Ishikawa (cell line): ENCODE measurements at regions not wholly inside any gene's neighbourhood (a gene's known extent, or its start where the extent isn't known, plus 50 kb on each side); places are given as distances from the start of the nearest gene placed in this dataset.

Experiments
- CEBPB ChIP-seq: IDR thresholded peaks from 2 replicates; pipeline ENCODE4 v1.6.1; 2012
- CREB1 ChIP-seq: IDR thresholded peaks from 2 replicates; pipeline ENCODE4 v1.6.1; 2012; ENCODE audit warnings: low read depth
- EGR1 ChIP-seq: IDR thresholded peaks from 2 replicates; pipeline ENCODE4 v1.6.1; 2012
- EP300 ChIP-seq: IDR thresholded peaks from 2 replicates; pipeline ENCODE4 v1.6.1; 2012; ENCODE audit warnings: borderline replicate concordance
- FOXM1 ChIP-seq: IDR thresholded peaks from 2 replicates; pipeline ENCODE4 v1.6.1; 2012; ENCODE audit warnings: low read depth, borderline replicate concordance
- NFIC ChIP-seq: IDR thresholded peaks from 2 replicates; pipeline ENCODE4 v1.6.1; 2012
- RAD21 ChIP-seq: IDR thresholded peaks from 2 replicates; pipeline ENCODE4 v1.6.1; 2012; ENCODE audit warnings: low read depth
- TAF1 ChIP-seq: IDR thresholded peaks from 2 replicates; pipeline ENCODE4 v1.6.1; 2012; ENCODE audit warnings: low read depth, mild to moderate bottlenecking
- TCF12 ChIP-seq: IDR thresholded peaks from 2 replicates; pipeline ENCODE4 v1.6.1; 2012; ENCODE audit warnings: low read depth
- TEAD4 ChIP-seq: IDR thresholded peaks from 2 replicates; pipeline ENCODE4 v1.6.1; 2012
- USF1 ChIP-seq: IDR thresholded peaks from 2 replicates; pipeline ENCODE4 v1.6.1; 2012
- YY1 ChIP-seq: IDR thresholded peaks from 2 replicates; pipeline ENCODE4 v1.6.1; 2012; ENCODE audit warnings: low read depth
- ZBTB7A ChIP-seq: IDR thresholded peaks from 2 replicates; pipeline ENCODE4 v1.6.1; 2012; ENCODE audit warnings: low read depth
- TF ChIP-seq, protein P1 (sequence below): IDR thresholded peaks from 2 replicates; pipeline ENCODE4 v1.6.1; 2012
- TF ChIP-seq, protein P2 (sequence below): IDR thresholded peaks from 2 replicates; pipeline ENCODE4 v1.6.1; 2012; ENCODE audit warnings: low read depth, mild to moderate bottlenecking

DNA sequence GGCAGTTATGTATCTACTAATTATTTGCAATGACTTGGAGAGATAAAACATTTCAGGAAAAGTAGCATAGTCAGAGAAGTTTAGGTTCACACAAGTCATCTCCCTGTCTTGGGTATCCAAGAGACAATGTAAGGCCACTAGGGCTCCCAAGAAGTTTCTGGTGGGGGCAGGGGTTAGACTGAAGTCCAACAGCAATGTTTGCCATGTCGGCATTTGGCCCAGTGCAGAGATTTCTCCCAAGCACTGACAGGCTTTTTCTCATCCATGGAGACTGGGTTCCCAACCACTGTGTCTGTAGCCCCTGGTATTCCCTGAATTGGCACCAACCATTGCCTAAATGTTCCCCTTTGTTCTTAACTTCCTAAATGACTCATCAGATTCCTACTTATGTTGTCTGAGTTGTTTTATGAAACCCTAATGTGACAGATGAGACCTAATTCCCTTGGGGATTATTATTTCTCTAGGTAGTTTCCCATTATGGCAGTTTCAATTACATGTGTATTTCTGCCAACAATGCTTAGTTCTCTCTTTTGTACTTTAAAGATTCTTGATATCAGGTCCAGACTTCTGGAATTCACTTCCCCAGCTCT lies 103.6 kb upstream of the EGFLAM start:
- TF ChIP-seq, protein P1, sequence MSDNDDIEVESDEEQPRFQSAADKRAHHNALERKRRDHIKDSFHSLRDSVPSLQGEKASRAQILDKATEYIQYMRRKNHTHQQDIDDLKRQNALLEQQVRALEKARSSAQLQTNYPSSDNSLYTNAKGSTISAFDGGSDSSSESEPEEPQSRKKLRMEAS: no peak
- TF ChIP-seq RAD21 (no peak), EP300 (no peak), CREB1 (no peak), USF1 (no peak)

DNA sequence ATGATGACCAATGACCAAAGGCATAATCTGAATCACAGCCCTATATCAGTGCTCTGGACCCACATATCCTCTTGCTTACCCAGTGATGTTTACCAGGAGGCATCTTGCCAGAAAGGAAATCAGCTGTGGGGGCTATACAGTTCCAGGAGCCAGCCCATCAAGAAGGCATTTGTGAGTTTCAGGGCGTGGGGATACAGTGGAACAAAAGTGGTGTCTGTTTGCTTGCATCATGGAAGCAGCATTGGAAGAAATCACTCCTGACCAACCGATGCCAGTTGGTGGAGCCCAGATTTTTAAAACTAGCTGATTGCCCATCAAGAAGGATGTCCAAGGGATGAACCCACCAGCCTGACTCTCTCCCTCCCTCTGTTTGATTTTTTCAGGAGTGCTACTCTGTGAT lies 106.5 kb upstream of the EGFLAM start:
- TF ChIP-seq TCF12 (no peak), YY1 (no peak), ZBTB7A (no peak), CEBPB (no peak), TAF1 (no peak)
- TF ChIP-seq, protein P1: no peak

DNA sequence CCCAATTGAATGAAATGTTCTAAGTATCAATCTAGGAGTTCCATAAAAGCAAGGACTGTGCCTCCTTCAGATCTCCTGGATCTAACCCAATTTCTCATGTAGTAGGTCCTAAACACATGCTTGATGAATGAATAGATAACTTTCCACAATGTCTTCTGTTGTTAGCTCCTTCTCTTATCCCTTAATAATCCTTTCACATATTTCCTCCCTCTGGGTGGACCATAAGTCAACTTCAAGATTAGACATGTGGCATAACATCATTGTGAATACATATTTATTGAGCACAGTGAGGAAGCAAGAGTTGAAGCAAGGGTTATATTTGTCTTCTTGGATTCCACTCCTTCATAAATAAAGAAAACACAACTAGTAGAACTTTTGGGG lies 108.6 kb upstream of the EGFLAM start:
- no peak for TF ChIP-seq CEBPB
- TF ChIP-seq EP300: no peak
- TF ChIP-seq USF1: no peak
- TF ChIP-seq CREB1: no peak

GRCh38 chr5:38148021-38148625 lies 110.2 kb upstream of the EGFLAM start:
- no peak for TF ChIP-seq FOXM1
- no peak for TF ChIP-seq RAD21
- no peak for TF ChIP-seq EP300
- no peak for TF ChIP-seq USF1
- no peak for TF ChIP-seq CREB1
- TF ChIP-seq EGR1: no peak
- TF ChIP-seq TEAD4: no peak
- no peak for TF ChIP-seq CEBPB
- TF ChIP-seq TAF1: no peak
- TF ChIP-seq NFIC: no peak
- no peak for TF ChIP-seq TCF12
- no peak for TF ChIP-seq YY1
- TF ChIP-seq ZBTB7A: no peak
- TF ChIP-seq, protein P2, sequence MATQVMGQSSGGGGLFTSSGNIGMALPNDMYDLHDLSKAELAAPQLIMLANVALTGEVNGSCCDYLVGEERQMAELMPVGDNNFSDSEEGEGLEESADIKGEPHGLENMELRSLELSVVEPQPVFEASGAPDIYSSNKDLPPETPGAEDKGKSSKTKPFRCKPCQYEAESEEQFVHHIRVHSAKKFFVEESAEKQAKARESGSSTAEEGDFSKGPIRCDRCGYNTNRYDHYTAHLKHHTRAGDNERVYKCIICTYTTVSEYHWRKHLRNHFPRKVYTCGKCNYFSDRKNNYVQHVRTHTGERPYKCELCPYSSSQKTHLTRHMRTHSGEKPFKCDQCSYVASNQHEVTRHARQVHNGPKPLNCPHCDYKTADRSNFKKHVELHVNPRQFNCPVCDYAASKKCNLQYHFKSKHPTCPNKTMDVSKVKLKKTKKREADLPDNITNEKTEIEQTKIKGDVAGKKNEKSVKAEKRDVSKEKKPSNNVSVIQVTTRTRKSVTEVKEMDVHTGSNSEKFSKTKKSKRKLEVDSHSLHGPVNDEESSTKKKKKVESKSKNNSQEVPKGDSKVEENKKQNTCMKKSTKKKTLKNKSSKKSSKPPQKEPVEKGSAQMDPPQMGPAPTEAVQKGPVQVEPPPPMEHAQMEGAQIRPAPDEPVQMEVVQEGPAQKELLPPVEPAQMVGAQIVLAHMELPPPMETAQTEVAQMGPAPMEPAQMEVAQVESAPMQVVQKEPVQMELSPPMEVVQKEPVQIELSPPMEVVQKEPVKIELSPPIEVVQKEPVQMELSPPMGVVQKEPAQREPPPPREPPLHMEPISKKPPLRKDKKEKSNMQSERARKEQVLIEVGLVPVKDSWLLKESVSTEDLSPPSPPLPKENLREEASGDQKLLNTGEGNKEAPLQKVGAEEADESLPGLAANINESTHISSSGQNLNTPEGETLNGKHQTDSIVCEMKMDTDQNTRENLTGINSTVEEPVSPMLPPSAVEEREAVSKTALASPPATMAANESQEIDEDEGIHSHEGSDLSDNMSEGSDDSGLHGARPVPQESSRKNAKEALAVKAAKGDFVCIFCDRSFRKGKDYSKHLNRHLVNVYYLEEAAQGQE: no peak
- TF ChIP-seq, protein P1: no peak

DNA sequence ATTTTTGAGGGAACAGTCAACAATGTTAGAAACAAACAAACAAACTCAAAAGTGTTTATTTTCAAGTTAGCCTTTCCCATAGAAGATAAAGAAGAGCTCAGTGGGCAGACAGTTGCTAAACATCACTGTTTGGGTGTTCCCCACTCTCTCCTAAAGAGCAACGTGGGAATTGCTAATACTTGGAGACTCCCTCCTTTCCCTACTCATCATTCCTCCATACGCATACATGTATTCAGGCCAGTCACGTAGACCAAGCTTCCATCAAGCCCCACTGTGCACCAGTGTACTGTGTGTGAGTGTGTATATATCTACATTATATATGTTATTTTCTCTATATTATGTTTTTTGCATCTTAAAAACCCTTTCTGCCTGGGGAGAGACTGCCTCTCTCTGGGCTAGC lies 115.0 kb upstream of the EGFLAM start:
- no peak for TF ChIP-seq USF1

DNA sequence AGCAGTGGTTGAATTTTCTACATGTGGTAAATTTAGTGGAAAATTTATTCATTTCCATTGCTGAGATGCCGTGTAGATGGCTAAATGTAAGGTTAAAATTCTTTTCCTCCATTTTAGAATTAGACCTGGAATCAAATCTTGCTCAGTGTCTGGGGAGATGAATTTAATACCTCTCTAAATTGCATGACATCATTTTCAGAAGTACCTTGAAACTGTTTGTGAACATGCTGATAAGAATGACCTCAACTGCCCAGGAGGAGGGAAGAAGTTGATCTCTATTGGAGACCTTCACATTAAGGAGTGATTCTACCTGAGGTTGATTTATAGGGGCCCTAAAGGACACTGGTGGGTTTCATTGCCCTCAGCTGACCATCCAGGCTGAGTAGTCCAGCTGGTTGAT lies 116.7 kb upstream of the EGFLAM start:
- TF ChIP-seq RAD21 (no peak), ZBTB7A (no peak), TCF12 (no peak), EP300 (no peak), CEBPB (no peak), TAF1 (no peak), EGR1 (no peak), USF1 (no peak), TEAD4 (no peak)
- TF ChIP-seq, protein P1: no peak

GRCh38 chr5:38138574-38138973 lies 119.8 kb upstream of the EGFLAM start:
- TF ChIP-seq CREB1 (no peak), TAF1 (no peak), EGR1 (no peak), ZBTB7A (no peak), TEAD4 (no peak), YY1 (no peak), EP300 (no peak), RAD21 (no peak), NFIC (no peak)
- TF ChIP-seq, protein P1: no peak
